IMR-90 (cell line): ENCODE measurements at regions not wholly inside any gene's neighbourhood (a gene's known extent, or its start where the extent isn't known, plus 50 kb on each side); places are given as distances from the start of the nearest gene placed in this dataset.

Experiments used
- ATAC-seq: fragments of 200-7000 bp; cut with Tn5 transposase; 2 replicates; pipeline ENCODE4 v1.9.1; 2020; ENCODE audit warnings: low read depth, mild to moderate bottlenecking, moderate library complexity
- BruUV-seq: library from RNA; stranded (reverse); fragments of 400-500 nt; replicated peaks from 2 replicates; lab custom pipeline; 2021; lab: Mats Ljungman, UMichigan
- CTCF ChIA-PET: fragments of 300-600 bp; formaldehyde crosslinking; extraction: SDS; loops from one replicate; lab custom pipeline; 2021; ENCODE audit warnings: antibody characterized with exemption; lab: Yijun Ruan, JAX
- POLR2A ChIA-PET: fragments of 300-600 bp; sonication (Branson Sonifier 250); formaldehyde crosslinking; loops from one replicate; lab custom pipeline; 2022; ENCODE audit warnings: antibody characterized with exemption; ENCODE audit not compliant: unreplicated experiment; lab: Charles Lee
- DNase-seq: peaks from one replicate; pipeline ENCODE4 v3.0.0; 2013
- H2AFZ ChIP-seq: replicated peaks from 2 replicates; pipeline ENCODE3; 2013; ENCODE audit warnings: low read length, mild to moderate bottlenecking; ENCODE audit not compliant: poor library complexity
- H2AK5ac ChIP-seq: 2 replicates; pipeline ENCODE4 v1.6.1; 2013; ENCODE audit warnings: low read depth, low read length, inconsistent platforms
- H2AK9ac ChIP-seq: replicated peaks from 2 replicates; pipeline ENCODE3; 2013; ENCODE audit warnings: mild to moderate bottlenecking, low read depth, low read length, moderate library complexity; ENCODE audit not compliant: poor library complexity
- H2BK120ac ChIP-seq: 2 replicates; pipeline ENCODE4 v1.6.1; 2013; ENCODE audit warnings: low read depth, low read length, inconsistent platforms
- H2BK15ac ChIP-seq: 3 replicates; pipeline ENCODE4 v1.6.1; 2013; ENCODE audit warnings: low read depth, low read length, inconsistent platforms
- H2BK20ac ChIP-seq: 2 replicates; pipeline ENCODE4 v1.6.1; 2013; ENCODE audit warnings: low read depth, mild to moderate bottlenecking, inconsistent platforms, low read length, moderate library complexity
- H2BK5ac ChIP-seq: 2 replicates; pipeline ENCODE4 v1.6.1; 2013; ENCODE audit warnings: mild to moderate bottlenecking, low read depth, low read length, inconsistent platforms; ENCODE audit not compliant: poor library complexity, severe bottlenecking
- H3K14ac ChIP-seq: replicated peaks from 2 replicates; pipeline ENCODE4 v1.6.1; 2013; ENCODE audit warnings: low read depth, low read length, inconsistent platforms
- H3K18ac ChIP-seq: 2 replicates; pipeline ENCODE4 v1.6.1; 2013; ENCODE audit warnings: low read depth, low read length, control low read depth
- H3K23ac ChIP-seq: 2 replicates; pipeline ENCODE4 v1.6.1; 2013; ENCODE audit warnings: low read depth, low read length, inconsistent platforms
- H3K27ac ChIP-seq: 2 replicates; pipeline ENCODE4 v1.5.1; 2013; ENCODE audit warnings: mild to moderate bottlenecking, control low read depth, low read length; ENCODE audit not compliant: insufficient read depth
- H3K27me3 ChIP-seq: 2 replicates; pipeline ENCODE4 v1.6.1; 2013; ENCODE audit warnings: low read length; ENCODE audit not compliant: control insufficient read depth, insufficient read depth
- H3K36me3 ChIP-seq: 2 replicates; pipeline ENCODE4 v1.6.1; 2013; ENCODE audit warnings: low read length, mixed read lengths; ENCODE audit not compliant: control insufficient read depth, insufficient read depth
- H3K4ac ChIP-seq: 2 replicates; pipeline ENCODE4 v1.6.1; 2013; ENCODE audit warnings: low read depth, low read length, inconsistent platforms
- H3K4me1 ChIP-seq: 2 replicates; pipeline ENCODE4 v1.6.1; 2013; ENCODE audit warnings: low read length, mixed read lengths; ENCODE audit not compliant: control insufficient read depth, insufficient read depth
- H3K4me2 ChIP-seq: 2 replicates; pipeline ENCODE4 v1.6.1; 2013; ENCODE audit warnings: low read depth, mild to moderate bottlenecking, control low read depth, low read length, moderate library complexity
- H3K4me3 ChIP-seq: 2 replicates; pipeline ENCODE4 v1.5.1; 2013; ENCODE audit warnings: low read depth, mild to moderate bottlenecking, control low read depth, low read length, moderate library complexity; ENCODE audit not compliant: insufficient read depth
- H3K56ac ChIP-seq: 2 replicates; pipeline ENCODE4 v1.6.1; 2013; ENCODE audit warnings: low read length, inconsistent platforms; ENCODE audit not compliant: insufficient read depth; ENCODE audit errors: extremely low read depth
- H3K79me1 ChIP-seq, 2 experiments: 2 replicates each; pipeline ENCODE4 v1.6.1; 2013; ENCODE audit warnings: low read length in 2 of 2, inconsistent platforms in 1 of 2, low read depth in 1 of 2
- H3K9ac ChIP-seq: 2 replicates; pipeline ENCODE4 v1.6.1; 2013; ENCODE audit warnings: low read depth, low read length, control low read depth
- H3K9me1 ChIP-seq: 2 replicates; pipeline ENCODE4 v1.6.1; 2013; ENCODE audit warnings: low read length, inconsistent platforms; ENCODE audit not compliant: insufficient read depth
- H3K9me3 ChIP-seq: 2 replicates; pipeline ENCODE4 v1.6.1; 2013; ENCODE audit warnings: low read length; ENCODE audit not compliant: control insufficient read depth, insufficient read depth
- H4K20me1 ChIP-seq: 2 replicates; pipeline ENCODE4 v1.6.1; 2013; ENCODE audit warnings: low read length, inconsistent platforms; ENCODE audit not compliant: insufficient read depth
- H4K5ac ChIP-seq: 2 replicates; pipeline ENCODE4 v1.6.1; 2013; ENCODE audit warnings: mild to moderate bottlenecking, low read depth, low read length, control low read depth
- H4K8ac ChIP-seq, 2 experiments: 2 replicates each; pipeline ENCODE4 v1.6.1; 2013; ENCODE audit warnings: low read depth in 2 of 2, low read length in 2 of 2, control low read depth in 1 of 2, inconsistent platforms in 1 of 2
- H4K91ac ChIP-seq: 2 replicates; pipeline ENCODE4 v1.6.1; 2013; ENCODE audit warnings: low read depth, low read length, inconsistent platforms; ENCODE audit not compliant: insufficient read depth
- BHLHE40 ChIP-seq: fragments of 150-350 bp; IDR thresholded peaks from 2 replicates; pipeline ENCODE4 v1.6.1; 2016; ENCODE audit warnings: mild to moderate bottlenecking, low read depth, low read length
- FOS ChIP-seq: fragments of 150-350 bp; IDR thresholded peaks from 2 replicates; pipeline ENCODE4 v1.6.1; 2016; ENCODE audit warnings: low read depth, low read length
- MAFK ChIP-seq: IDR thresholded peaks from 2 replicates; pipeline ENCODE4 v1.6.1; 2012; ENCODE audit warnings: low read depth, low read length, improper control_type of control experiment
- MXI1 ChIP-seq: IDR thresholded peaks from 2 replicates; pipeline ENCODE4 v1.6.1; 2012; ENCODE audit warnings: low read depth, mild to moderate bottlenecking, low read length, moderate library complexity, borderline replicate concordance
- RAD21 ChIP-seq: IDR thresholded peaks from 2 replicates; pipeline ENCODE4 v1.6.1; 2012; ENCODE audit warnings: low read length, improper control_type of control experiment
- SMC3 ChIP-seq: fragments of 150-350 bp; IDR thresholded peaks from 2 replicates; pipeline ENCODE4 v1.6.1; 2016; ENCODE audit warnings: low read depth, mild to moderate bottlenecking, antibody characterized with exemption, low read length, moderate library complexity
- WGBS, 2 experiments: methylation state at CpG; one replicate each; pipeline versions ENCODE4 v1.1.5 to v1.1.7; 2013; ENCODE audit warnings: missing lambda C conversion rate in 2 of 2; ENCODE audit not compliant: insufficient read length in 1 of 2; ENCODE audit errors: extremely low coverage in 2 of 2; 5-methylcytosine and 5-hydroxymethylcytosine counted together
- dilution Hi-C: fragments of 300-500 bp; cut with HindIII; formaldehyde crosslinking; loops from one replicate; pipeline ENCODE4 v1.14.3; 2018; ENCODE audit warnings: low sequenced_read_pairs; ENCODE audit not compliant: unreplicated experiment
- in situ Hi-C: fragments of 300-500 bp; cut with MboI; formaldehyde crosslinking; loops from 3 replicates; pipeline ENCODE4 v1.14.3; 2019; ENCODE audit warnings: low sequenced_read_pairs, inconsistent platforms, mixed read lengths
- intact Hi-C: fragments of 100-400 bp; cut with micrococcal nuclease; formaldehyde crosslinking; loops from 2 replicates; pipeline ENCODE4 v1.10.0; 2022
- TF ChIP-seq, protein P1 (sequence below): fragments of 150-350 bp; IDR thresholded peaks from 2 replicates; pipeline ENCODE4 v1.6.1; 2017; ENCODE audit warnings: mild to moderate bottlenecking, antibody characterized with exemption, low read length, low read depth

DNA sequence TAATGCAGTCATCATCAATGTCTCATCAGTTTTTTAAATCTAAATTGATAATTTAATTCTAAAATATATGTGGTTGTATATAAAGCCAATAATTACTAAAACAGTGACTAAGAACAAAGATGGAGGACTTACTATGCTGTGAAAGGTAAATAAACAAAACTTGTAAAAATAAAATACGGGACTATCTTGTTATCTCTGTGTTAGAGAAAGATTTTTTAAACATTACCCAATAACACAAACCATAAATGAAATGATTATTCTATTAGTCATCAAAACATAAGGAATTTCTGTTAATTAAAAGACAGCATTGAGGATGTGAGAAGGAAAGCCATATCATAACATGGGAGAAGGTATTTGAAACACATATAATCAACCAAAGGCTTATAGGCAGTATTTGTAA lies 226.2 kb upstream of the SMC2 start:
- Histone ChIP-seq H3K14ac (no peak overlapping the region), H2AK9ac (no peak overlapping the region), H3K56ac (no peak overlapping the region), H3K4me1 (no peaks in the 10 kb centered on the region), H3K9ac (no peak overlapping the region), H3K27me3 (no peaks in the 10 kb centered on the region), H3K4ac (no peak overlapping the region), H2AK5ac (no peak overlapping the region), H3K9me3 (0 out of 2 replicates have a peak, but pooled peaks cover 2% of the 10 kb centered on the region), H2BK120ac (no peak overlapping the region), H3K9me1 (no peaks in the 10 kb centered on the region), H3K79me1 (no peaks in the 10 kb centered on the region), H2BK20ac (no peak overlapping the region), H2BK5ac (no peak overlapping the region), H2BK15ac (no peak overlapping the region), H4K5ac (no peak overlapping the region), H3K4me2 (no peak overlapping the region), H2AFZ (no peak overlapping the region), H3K36me3 (no peaks in the 10 kb centered on the region), H3K27ac (no peak overlapping the region), H4K8ac (no peak overlapping the region), H3K23ac (no peak overlapping the region), H3K18ac (no peak overlapping the region), H3K4me3 (no peak overlapping the region), H4K20me1 (no peaks in the 10 kb centered on the region), H4K91ac (no peak overlapping the region)
- ATAC-seq: no peak
- BruUV-seq: no TSS peak
- dilution Hi-C loops: no loop called here
- ChIA-PET CTCF (no interaction called here), POLR2A (no interaction called here)
- in situ Hi-C loops: no loop called here
- no peak for DNase-seq
- no CpG with 5 or more reads among the region's 1 CpG for WGBS, 2 experiments
- intact Hi-C loops: no loop called here
- TF ChIP-seq BHLHE40: no peak
- no peak for TF ChIP-seq MAFK
- TF ChIP-seq MXI1: no peak
- TF ChIP-seq SMC3: no peak
- no peak for TF ChIP-seq RAD21
- no peak for TF ChIP-seq FOS
- TF ChIP-seq, protein P1, sequence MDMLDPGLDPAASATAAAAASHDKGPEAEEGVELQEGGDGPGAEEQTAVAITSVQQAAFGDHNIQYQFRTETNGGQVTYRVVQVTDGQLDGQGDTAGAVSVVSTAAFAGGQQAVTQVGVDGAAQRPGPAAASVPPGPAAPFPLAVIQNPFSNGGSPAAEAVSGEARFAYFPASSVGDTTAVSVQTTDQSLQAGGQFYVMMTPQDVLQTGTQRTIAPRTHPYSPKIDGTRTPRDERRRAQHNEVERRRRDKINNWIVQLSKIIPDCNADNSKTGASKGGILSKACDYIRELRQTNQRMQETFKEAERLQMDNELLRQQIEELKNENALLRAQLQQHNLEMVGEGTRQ: no peak
